Stimulated activated CD8-positive, alpha-beta memory T cell treated with anti-CD3 and anti-CD28 coated beads, Interleukin-12 subunit alpha, Interleukin-12 subunit beta, amount 100 ng/mL, for 24 hours (primary cell): ENCODE measurements at regions not wholly inside any gene's neighbourhood (a gene's known extent, or its start where the extent isn't known, plus 50 kb on each side); places are given as distances from the start of the nearest gene placed in this dataset.

Experiments used
- DNase-seq: peaks from one replicate; pipeline ENCODE4 v3.0.0-alpha.2; 2020; ENCODE audit errors: extremely low read depth

- DNase-seq, result no peak
Measured at GRCh38 chr22:49018601-49019000, 809.1 kb downstream of the BRD1 start.

- DNase-seq, result no peak
Measured at GRCh38 chr22:49017482-49018329, 810.0 kb downstream of the BRD1 start.

- no peak for DNase-seq
Measured at GRCh38 chr22:49016909-49017481, 810.7 kb downstream of the BRD1 start.

- DNase-seq, result no peak
Measured at GRCh38 chr22:49015993-49016908, 811.4 kb downstream of the BRD1 start.

GRCh38 chr22:49015459-49015858 lies 812.2 kb downstream of the BRD1 start:
- DNase-seq, result no peak

GRCh38 chr22:49014227-49015201 lies 813.2 kb downstream of the BRD1 start:
- no peak for DNase-seq

- DNase-seq, result no peak
Measured at GRCh38 chr22:49013707-49014106, 814.0 kb downstream of the BRD1 start.

- DNase-seq, result no peak
Measured at GRCh38 chr22:49012712-49013395, 814.8 kb downstream of the BRD1 start.

GRCh38 chr22:49011769-49012648 lies 815.7 kb downstream of the BRD1 start:
- no peak for DNase-seq

GRCh38 chr22:49011379-49011768 lies 816.3 kb downstream of the BRD1 start:
- DNase-seq, result no peak

GRCh38 chr22:49010901-49011300 lies 816.8 kb downstream of the BRD1 start:
- no peak for DNase-seq

- DNase-seq, result no peak
Measured at GRCh38 chr22:49010070-49010863, 817.4 kb downstream of the BRD1 start.

- no peak for DNase-seq
Measured at GRCh38 chr22:49009359-49010063, 818.2 kb downstream of the BRD1 start.

GRCh38 chr22:49008682-49009235 lies 818.9 kb downstream of the BRD1 start:
- no peak for DNase-seq

GRCh38 chr22:49007013-49007653 lies 820.5 kb downstream of the BRD1 start:
- no peak for DNase-seq

- no peak for DNase-seq
Measured at GRCh38 chr22:49006207-49007012, 821.3 kb downstream of the BRD1 start.
